ENCODE measurements at regions not wholly inside any gene's neighbourhood (a gene's known extent, or its start where the extent isn't known, plus 50 kb on each side); places are given as distances from the start of the nearest gene placed in this dataset.

DNA sequence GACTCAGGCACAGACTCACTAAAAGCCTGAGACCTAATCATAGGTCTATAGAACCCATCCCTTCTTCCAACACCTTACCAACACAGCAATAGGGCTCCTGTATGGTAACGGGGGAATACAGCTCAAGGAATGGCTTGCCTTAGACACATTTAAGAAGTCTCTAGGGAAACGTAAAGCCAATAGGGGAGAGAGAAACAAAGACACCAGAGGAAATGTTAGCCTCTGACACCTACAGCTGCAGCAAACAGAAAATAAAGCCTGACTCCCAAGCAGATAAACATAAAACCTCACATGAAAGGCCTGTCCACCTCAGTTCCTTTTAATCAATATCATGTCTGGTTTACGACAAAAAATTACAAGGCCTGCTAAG, 51.1 kb upstream of the NCOA1 start:
- in situ Hi-C loops (cut with MboI; ENCODE audit: low pct_unique_long_range_greater_than_20kb, low sequenced_read_pairs): no loop called here
- no peak for DNase-seq

DNA sequence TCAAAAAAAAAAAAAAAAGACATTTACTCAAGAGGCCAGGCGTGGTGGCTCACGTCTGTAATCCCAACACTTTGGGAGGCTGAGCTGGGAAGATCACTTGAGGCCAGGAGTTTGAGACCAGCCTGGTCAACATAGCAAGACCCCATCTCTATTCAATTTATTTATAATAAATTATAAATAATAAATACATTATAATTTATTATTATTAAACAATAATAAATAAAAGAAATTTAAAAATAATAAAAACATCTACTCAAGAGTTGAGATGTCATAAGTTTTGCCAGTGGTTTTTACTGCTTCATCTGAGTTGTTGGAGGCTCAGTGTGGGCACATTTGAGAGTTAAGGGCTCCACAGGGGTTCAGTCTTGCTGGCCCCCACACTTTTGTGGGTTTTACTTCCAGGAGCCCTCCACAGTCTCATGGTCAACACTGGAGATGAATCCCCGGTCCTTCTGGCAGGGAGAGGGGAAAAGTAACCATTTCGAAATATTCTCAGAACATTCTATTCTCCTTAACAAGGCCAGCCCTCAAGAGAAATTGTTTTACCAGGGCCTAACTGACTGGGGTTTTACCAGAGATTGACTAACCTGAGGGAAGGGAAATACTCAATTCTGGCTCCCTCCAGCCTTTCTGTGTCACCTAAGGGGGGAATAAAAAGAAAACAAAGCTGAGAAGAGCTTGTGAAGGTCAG, 51.6 kb upstream of the NCOA1 start:
- in situ Hi-C loops (cut with MboI; ENCODE audit: low pct_unique_long_range_greater_than_20kb, low sequenced_read_pairs): no loop called here
- no peak for DNase-seq

DNA sequence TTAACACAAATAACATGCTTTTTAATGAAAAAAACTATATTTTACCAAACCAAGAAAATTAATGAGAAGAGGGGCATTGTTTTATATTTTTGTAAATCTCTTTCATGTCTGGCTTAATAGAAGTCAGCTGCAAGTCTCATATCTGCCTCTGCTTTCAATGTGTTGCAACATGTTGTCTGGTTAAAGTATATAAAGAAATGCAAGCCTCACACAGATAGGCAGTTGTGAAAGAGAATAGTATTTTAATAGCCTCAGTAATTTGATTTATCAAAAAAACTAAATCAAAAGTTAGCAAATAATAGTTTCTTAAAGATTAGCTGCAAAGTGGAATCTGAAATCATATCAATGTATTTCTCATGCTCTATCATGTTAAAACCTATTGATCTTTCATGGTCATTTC, 52.9 kb upstream of the NCOA1 start:
- in situ Hi-C loops (cut with MboI; ENCODE audit: low pct_unique_long_range_greater_than_20kb, low sequenced_read_pairs): no loop called here
- no peak for DNase-seq

DNA sequence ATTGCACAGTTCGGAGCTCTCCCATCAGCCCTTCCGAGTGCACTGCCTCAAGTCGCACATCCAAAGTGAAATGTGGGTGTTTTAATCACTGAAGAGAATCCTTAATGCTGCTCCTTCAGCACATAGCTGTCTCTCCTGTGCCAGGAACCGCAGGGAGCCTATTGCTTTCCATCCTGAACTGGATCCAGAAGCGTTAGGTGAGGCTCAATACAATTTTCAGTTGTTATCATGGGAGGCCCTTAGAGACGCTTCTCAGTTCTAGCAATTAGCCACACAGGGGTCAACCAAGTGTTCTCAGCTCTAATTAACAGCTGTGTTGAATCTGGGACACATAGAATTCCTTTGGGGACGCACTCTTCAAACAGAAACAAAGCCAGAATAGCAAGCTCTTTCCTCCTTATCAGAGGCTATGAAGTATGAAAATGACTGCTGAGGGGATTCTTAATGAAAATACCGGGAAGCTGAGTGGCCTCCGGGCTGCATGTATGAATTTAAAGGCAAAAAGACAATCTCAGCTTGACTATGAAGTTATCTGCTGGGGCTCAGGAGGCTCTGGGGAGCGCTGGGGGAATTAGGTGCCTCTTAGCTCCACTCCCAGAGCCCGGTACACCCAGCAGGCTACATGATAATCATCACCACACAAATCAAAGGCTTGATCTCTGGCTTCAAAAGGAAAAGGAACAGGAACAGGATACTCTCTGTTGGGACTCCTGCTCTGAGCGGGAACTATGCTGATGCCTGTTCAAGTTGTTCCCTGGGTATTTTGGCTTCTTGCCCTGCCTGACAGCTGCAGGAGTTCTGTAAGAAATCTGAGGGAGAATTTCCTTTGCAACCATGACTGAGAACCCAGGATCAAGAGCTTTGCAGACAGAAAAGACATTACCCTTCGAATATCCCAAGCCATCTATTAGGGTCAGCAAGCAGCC, 55.4 kb upstream of the NCOA1 start:
- DNase-seq: no peak
- in situ Hi-C loops (cut with MboI; ENCODE audit: low pct_unique_long_range_greater_than_20kb, low sequenced_read_pairs): no loop called here

DNA sequence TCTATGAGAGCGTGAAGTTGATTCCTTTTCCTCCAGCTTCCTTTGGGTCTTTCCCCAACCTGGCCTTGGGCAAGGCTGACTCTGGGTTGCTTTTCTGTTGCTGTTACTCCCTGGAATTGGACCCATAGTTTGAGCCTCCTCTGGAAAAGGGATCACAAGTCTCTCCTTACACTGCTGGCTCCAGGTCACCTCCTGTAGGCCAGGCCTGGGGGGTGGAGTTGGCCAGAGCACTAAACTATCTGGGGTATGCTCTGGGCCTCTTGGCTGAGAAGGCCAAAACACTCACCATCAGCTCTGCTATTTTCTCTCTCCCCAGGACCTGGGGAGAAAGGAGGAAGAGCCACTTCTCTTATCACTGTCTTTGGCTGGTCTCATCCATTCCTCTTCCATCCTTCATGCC, 56.5 kb upstream of the NCOA1 start:
- in situ Hi-C loops (cut with MboI; ENCODE audit: low pct_unique_long_range_greater_than_20kb, low sequenced_read_pairs): no loop called here
- DNase-seq: no peak

DNA sequence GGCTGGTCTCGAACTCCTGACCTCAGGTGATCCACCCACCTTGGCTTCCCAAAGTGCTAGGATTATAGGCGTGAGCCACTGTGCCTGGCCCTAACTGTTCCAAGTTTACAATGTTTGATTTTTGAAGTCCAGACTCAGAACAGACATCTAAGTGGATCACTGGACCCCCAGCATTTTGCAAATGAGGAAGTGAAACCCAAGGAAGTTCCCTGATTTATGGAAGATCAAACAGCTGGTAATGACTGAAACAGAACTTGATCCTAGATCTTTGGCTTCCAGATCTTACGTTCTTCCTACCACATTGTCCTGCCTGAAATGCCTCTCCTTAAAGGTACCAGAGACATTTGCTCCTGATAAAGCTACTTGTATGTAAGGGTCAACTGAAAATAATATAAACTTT, 58.3 kb upstream of the NCOA1 start:
- in situ Hi-C loops (cut with MboI; ENCODE audit: low pct_unique_long_range_greater_than_20kb, low sequenced_read_pairs): no loop called here
- no peak for DNase-seq

DNA sequence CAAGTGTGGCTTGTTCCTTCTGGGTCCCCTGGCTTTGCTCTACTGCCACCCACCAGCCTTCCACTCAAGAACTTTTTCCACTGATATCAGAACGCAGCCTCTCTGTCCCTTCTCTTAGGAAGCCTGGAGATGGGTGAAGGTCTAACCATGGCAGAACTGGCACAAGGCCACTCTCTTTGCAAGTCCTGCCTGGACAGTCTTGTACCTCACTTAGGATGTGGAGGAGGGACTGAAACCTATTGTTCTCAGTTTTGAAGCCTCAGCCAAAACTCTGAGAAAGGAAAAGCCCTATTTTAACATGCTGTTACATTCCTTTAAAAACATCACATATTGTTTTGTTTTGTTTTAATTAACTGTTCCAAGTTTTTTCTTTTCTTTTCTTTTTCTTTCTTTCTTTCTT, 58.9 kb upstream of the NCOA1 start:
- DNase-seq: no peak
- in situ Hi-C loops (cut with MboI; ENCODE audit: low pct_unique_long_range_greater_than_20kb, low sequenced_read_pairs): no loop called here

DNA sequence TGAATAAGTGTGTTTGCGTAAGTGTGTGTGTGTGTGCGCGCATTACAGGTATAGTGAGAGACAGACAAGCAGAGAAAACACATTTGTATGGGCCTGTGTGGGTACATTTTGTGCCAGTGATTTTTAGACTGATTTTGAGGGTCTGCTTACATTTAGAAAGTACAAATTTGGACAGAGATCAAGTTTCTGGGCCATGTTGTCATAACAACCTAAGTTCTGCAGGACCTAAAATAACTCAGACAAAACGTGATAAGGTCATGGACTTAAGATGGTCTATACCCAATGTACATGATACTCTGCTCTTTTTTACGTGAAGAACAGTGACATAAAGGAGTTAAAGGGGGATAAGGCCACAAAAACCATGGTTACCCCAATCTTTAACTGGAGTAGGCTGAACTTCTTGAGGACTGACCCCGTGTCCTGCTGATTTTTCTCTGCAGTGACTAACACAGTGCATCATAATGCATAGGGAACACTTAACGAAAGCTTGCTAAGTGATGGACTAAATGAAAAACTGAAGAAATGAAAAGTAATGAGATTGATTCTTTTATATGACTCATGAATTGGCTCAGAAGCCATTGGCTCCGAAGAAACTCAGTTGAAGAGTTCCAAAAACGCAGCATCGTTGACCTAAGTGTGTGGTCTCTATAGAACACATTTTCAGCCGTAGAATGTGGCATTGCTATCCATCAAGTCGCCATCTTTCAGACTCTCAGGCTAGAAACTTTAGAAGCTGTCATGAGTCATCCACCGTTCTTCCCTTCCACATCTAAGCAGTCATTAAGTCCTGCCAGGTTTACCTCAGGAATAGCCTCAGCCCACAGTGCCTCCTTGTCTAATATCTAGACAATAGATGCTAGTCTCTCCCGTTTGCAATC, 61.6 kb upstream of the NCOA1 start:
- in situ Hi-C loops (cut with MboI; ENCODE audit: low pct_unique_long_range_greater_than_20kb, low sequenced_read_pairs): no loop called here
- no peak for DNase-seq

DNA sequence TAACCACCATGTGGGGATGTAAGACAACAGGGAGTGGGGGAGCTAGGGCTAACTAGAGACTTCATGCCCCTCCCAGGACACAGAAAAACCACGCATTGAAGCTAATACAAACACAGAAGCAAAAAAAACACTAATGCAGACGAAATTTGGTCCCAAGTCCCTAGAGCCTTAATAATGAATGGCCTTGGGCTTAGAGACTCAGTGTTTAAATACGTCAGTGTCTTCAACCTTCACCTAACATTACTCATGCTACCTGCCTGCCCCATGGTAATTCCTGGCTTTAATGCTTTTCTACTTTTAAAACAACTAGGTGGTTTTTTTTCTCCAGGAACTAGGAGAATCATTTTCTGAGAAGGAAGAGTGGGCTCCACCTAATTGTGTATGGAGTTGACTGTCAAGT, 64.1 kb upstream of the ITSN2 start:
- in situ Hi-C loops (cut with MboI; ENCODE audit: low pct_unique_long_range_greater_than_20kb, low sequenced_read_pairs): loop anchor here (25.0 kb wide), 1 partner anchor 413 kb away; no protein-coding TSS in a partner anchor
- no peak for DNase-seq

DNA sequence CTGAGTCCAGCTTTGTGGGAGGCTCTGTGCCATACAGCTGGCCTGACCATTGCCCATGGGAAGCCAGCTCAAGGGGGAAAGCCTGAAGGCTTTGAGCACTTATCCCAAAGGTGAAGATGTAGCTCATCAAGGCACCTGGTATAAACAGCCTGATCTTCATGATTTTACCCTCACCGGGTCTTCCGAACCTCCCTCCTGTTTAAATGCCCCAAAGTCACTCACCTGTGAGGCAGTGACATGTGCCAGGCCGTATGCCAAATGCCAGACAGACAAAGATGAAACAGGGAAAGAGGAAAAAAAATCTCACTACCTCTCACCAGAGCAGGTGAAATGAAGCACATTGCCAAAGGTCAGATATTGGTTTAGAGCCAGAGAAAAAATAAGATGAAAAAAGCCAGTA, 62.8 kb upstream of the ITSN2 start:
- DNase-seq: no peak
- in situ Hi-C loops (cut with MboI; ENCODE audit: low pct_unique_long_range_greater_than_20kb, low sequenced_read_pairs): loop anchor here (25.0 kb wide), 1 partner anchor 414 kb away; no protein-coding TSS in a partner anchor

DNA sequence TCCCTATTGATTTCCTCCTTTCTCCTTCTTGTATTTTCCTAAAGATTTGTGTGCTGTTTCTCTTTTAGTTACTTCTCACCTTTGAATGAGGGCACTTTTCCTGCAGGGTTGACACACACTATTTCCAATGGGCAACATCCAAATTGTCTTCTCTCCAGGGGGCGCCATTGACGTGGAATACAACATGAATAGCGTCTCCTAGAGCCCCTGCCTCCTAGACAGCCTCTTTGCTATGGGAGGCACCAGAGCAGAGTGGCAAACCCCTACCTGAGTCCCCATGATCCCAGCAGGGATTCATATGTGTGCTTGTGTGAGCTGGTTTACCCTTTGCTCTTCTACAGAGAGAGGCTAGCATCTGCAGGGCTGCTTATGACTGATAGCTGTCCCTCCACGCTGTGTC, 61.3 kb upstream of the ITSN2 start:
- DNase-seq: peak; percentile 79
- in situ Hi-C loops (cut with MboI; ENCODE audit: low pct_unique_long_range_greater_than_20kb, low sequenced_read_pairs): loop anchor here (25.0 kb wide), 1 partner anchor 416 kb away; no protein-coding TSS in a partner anchor

DNA sequence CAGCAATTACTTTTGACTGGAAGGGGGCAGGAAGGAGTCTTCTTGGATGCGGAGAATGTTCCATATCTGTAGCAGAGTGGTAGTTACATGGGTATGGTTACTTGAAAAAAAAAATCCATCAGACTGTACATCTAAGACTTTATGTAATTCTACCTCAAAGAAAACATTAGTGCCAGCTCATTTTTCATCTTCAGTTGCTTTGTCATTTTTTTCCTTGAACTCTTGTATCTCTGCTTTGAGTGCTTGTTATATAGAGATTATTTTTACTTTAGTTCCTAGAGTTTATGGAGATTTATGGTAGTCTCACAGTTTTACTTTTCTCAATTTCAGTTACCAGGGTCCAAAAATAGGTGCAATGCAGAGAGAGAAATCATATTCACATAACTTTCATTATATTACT, 60.0 kb upstream of the ITSN2 start:
- in situ Hi-C loops (cut with MboI; ENCODE audit: low pct_unique_long_range_greater_than_20kb, low sequenced_read_pairs): loop anchor here (25.0 kb wide), 1 partner anchor 417 kb away; no protein-coding TSS in a partner anchor
- no peak for DNase-seq

DNA sequence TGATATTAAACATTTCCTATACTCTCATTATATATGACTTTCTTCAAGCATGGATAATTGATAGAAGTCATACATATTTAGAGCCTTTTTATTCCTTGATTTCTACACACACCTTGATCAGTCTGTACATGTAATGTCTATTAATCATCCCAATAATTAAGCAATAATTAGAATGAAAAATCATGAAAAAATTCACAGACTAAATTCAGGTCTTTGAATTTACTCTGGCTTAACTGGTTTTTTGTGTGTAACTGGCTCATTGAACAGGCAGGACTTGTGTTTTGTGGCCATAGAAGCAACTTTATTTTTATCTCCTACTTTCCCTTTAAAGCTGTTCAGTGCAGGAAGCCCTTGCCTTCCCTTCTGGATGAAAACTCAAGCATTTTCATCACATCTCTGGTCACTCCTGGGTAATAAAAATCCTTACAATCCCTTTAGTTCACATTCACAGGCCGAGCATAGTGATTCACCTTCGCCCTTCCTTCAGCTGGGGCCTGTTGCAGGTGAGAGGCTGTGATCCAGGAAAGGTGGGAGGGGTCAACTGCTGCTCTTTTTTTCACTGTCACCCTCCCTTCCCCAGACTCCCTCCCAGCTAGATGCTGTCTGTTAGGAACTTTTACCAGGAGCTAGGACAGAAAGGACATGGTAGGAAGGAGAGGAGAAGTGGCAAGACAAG, 58.0 kb upstream of the ITSN2 start:
- DNase-seq: peak; percentile 27
- in situ Hi-C loops (cut with MboI; ENCODE audit: low pct_unique_long_range_greater_than_20kb, low sequenced_read_pairs): loop anchor here (25.0 kb wide), 1 partner anchor 419 kb away; no protein-coding TSS in a partner anchor

DNA sequence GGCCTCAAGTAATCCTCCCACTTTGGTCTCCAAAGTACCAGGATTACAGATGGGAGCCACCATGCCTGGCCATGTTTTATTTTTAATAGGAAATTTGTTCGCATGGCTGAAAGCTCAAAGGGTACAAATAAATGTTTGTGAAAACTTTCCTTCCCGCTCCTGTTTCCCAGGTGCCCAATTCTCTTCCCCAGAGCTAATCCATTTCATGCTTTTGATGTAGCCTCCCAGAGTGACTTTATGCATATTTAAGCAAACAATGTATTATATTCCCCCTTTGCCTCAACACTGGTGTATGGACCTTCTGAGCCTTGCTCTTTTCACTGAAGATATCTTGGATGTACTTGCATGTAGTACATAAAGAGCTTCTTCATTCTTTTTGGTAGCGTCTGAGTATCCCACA, 52.5 kb upstream of the ITSN2 start:
- in situ Hi-C loops (cut with MboI; ENCODE audit: low pct_unique_long_range_greater_than_20kb, low sequenced_read_pairs): loop anchor here (25.0 kb wide), 1 partner anchor 424 kb away; no protein-coding TSS in a partner anchor
- no peak for DNase-seq

DNA sequence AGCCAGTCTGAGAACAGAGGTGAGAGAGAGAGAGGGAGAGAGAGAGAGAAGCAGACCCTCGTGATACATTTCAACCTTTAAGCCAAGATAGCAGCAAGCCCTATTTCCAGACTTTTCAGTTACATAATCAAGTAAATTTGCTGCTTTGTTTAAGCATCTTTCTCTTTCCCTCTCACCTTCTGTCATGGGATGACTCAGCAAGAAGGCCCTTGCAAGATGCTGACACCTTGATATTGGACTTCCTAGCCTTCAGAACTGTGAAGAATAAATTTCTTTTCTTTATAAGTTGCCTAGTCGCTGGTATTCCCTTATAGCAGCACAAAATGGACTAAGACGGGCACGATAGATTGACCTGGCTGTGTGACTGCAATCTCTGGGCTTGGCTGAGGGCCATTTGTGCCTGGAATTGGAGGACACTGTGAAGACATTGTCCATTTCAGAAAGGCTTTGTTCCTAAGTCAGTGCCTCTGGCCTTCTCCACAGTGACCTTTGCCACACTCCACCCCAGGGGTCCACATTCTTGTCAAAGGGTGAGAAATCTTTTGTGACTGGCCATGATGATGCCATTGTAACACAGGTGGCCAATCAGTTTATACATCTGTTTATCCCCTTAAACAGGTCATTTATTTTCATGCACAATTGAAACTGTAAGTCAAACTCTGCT, 51.3 kb upstream of the ITSN2 start:
- no peak for DNase-seq
- in situ Hi-C loops (cut with MboI; ENCODE audit: low pct_unique_long_range_greater_than_20kb, low sequenced_read_pairs): loop anchor here (25.0 kb wide), 1 partner anchor 426 kb away; no protein-coding TSS in a partner anchor

DNA sequence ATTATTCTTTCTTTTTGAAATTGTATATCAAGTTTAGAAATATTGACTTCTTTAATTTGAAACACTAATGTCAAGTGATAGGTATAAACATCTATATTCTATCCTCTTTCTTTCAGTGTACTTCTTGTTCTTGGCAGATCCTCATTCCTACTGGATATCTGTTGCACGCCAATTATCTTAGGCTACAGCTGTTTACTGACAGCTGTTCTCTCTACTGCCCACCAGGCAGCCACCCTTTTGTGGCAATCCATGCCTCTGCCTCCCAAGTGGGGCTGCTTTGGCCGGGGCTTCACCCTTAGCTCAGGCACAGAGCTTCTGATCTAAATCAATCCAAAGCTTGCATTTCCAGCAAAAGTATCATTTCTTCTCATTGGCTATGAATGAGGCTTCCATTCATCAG, 50.6 kb upstream of the ITSN2 start:
- in situ Hi-C loops (cut with MboI; ENCODE audit: low pct_unique_long_range_greater_than_20kb, low sequenced_read_pairs): loop anchor here (25.0 kb wide), 1 partner anchor 426 kb away; no protein-coding TSS in a partner anchor
- DNase-seq: no peak

DNA sequence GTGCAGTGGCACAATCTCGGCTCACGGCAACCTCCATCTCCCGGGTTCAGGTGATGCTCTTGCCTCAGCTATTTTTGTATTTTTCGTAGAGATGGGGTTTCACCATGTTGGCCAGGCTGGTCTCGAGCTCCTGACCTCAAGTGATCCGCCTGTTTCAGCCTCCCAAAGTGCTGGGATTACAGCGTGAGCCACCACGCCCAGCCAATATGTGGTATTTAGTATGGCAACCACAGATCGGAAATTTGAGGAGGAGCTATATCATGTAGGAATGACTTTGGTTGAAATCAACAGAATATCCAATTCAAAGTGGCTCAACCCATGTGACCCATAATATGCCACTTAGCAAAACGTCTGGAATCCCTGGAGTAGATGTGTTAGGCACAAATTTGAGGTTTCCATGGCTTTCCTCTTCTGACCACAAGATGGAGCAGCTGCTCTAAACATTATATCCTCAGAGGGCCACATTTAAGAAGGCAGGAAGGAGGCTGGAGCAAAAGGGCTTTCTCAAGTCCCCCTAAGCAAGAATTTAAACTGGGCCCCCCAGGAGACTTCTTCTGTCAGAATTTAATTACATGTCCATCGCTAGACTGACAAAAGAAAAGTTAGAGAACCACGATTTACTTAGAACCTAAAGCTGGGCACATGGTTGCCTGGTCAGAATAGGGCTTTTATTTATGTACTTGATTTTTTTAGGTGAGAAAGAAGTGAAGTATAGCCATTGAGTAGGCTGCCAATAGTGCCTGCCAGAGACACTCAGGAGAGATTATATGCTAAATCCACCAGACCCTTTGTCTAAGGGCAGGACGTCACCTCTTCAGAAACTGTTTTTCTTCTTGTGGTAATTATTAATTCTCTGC, 49.6 kb upstream of the ITSN2 start:
- peak; percentile 81 for DNase-seq
- in situ Hi-C loops (cut with MboI; ENCODE audit: low pct_unique_long_range_greater_than_20kb, low sequenced_read_pairs): loop anchor here (25.0 kb wide), 1 partner anchor 427 kb away; no protein-coding TSS in a partner anchor
